Left ventricle myocardium inferior (tissue), 1 donor: ENCODE measurements at regions not wholly inside any gene's neighbourhood (a gene's known extent, or its start where the extent isn't known, plus 50 kb on each side); places are given as distances from the start of the nearest gene placed in this dataset.

Source experiments
- DNase-seq: peaks from one replicate; pipeline ENCODE4 v3.0.0-alpha.2; 2020
- H3K27ac ChIP-seq: fragments of 200-600 bp; replicated peaks from 2 replicates; pipeline ENCODE4 v1.8.0; 2021
- H3K27me3 ChIP-seq: fragments of 200-600 bp; 2 replicates; pipeline ENCODE4 v1.8.0; 2021; ENCODE audit warnings: low read depth
- H3K36me3 ChIP-seq: fragments of 200-600 bp; 2 replicates; pipeline ENCODE4 v1.8.0; 2021
- H3K4me1 ChIP-seq: fragments of 200-600 bp; 2 replicates; pipeline ENCODE4 v1.8.0; 2021
- H3K4me3 ChIP-seq: fragments of 200-600 bp; 2 replicates; pipeline ENCODE4 v1.8.0; 2021; ENCODE audit warnings: mild to moderate bottlenecking, moderate library complexity
- H3K9me3 ChIP-seq: fragments of 200-600 bp; replicated peaks from 2 replicates; pipeline ENCODE4 v1.8.0; 2021
- intact Hi-C: fragments of 100-400 bp; cut with micrococcal nuclease; formaldehyde crosslinking; loops from one replicate; pipeline ENCODE4 v1.11.0; 2022
- TF ChIP-seq, protein P1 (sequence below): fragments of 200-600 bp; IDR thresholded peaks from 2 replicates; pipeline ENCODE4 v1.8.0; 2021; ENCODE audit warnings: antibody characterized with exemption, mild to moderate bottlenecking, borderline replicate concordance
- donor health status: DM: no; HTN: yes; CAD: no; lungs with severe emphysema.

DNA sequence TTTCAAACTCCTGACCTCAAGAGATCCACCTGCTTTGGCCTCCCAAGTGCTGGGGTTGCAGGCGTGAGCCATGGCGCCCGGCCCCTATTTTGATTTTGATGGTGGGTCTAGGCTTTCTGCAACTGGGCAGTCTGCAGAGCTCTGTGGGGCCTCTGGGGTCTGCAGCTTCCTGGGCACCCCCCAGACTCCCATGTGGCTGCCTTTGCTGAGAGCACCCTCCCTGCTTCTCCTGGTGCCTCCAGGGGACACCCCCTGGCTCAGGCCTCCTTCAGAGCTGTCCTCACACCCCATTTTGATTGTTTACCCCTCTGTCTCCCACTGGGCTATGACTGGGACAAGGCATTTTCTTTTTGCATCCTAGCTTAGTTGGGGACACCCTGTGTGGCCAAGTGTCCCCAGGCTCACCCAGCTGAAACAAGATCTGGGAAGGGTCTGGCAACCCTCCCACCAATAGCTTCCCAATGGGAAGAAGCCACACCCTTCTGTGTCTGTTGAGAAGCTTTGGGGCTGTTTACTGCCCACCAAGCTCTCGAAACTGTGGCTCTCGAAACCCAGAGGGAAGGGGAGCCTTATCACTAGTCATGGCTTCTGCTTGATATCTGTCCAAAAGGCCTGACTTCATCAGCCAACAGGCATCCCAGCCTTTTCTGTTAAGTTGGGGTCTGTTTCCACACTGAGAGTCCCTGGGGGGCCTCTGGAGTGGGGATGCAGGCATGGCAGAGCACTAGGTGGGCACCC is 204.4 kb upstream of the IER5L start:
- Histone ChIP-seq H3K27me3 (no peaks in the 10 kb centered on the region), H3K4me3 (peak overlapping the region; percentile 75), H3K4me1 (peaks cover 21% of the 10 kb centered on the region), H3K27ac (peak overlapping the region; percentile 94), H3K9me3 (no peaks in the 10 kb centered on the region), H3K36me3 (no peaks in the 10 kb centered on the region)
- no peak for DNase-seq
- intact Hi-C loops = no loop called here
- TF ChIP-seq, protein P1, sequence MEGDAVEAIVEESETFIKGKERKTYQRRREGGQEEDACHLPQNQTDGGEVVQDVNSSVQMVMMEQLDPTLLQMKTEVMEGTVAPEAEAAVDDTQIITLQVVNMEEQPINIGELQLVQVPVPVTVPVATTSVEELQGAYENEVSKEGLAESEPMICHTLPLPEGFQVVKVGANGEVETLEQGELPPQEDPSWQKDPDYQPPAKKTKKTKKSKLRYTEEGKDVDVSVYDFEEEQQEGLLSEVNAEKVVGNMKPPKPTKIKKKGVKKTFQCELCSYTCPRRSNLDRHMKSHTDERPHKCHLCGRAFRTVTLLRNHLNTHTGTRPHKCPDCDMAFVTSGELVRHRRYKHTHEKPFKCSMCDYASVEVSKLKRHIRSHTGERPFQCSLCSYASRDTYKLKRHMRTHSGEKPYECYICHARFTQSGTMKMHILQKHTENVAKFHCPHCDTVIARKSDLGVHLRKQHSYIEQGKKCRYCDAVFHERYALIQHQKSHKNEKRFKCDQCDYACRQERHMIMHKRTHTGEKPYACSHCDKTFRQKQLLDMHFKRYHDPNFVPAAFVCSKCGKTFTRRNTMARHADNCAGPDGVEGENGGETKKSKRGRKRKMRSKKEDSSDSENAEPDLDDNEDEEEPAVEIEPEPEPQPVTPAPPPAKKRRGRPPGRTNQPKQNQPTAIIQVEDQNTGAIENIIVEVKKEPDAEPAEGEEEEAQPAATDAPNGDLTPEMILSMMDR = no peak

DNA sequence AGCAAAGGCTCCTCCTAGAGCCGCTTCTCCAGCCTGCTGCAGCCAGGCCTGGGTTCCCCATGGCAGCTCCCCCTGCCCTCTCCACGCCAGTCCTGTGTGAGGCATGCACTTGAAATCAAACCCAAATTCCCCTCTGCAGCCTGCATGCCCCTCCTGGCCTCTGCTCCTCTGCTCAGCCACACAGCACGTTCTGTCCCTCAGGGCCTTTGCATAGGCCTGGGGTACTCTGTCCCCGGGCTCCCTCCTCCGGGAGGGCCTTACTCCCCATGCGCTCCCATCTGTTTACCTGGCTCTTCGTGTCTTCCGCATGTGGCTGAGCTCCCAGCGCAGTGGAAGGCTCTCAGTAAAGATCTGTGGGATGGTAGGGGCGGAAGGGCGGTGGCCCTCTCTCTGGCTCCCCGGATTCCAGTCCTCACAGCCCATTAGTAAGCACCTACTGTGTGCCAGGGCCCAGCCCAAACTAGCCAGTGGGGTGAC is 203.5 kb upstream of the IER5L start:
- Histone ChIP-seq H3K27me3 (no peaks in the 10 kb centered on the region), H3K4me1 (peaks cover 21% of the 10 kb centered on the region), H3K9me3 (no peaks in the 10 kb centered on the region), H3K4me3 (no peak overlapping the region), H3K27ac (no peak overlapping the region), H3K36me3 (no peaks in the 10 kb centered on the region)
- intact Hi-C loops = no loop called here
- TF ChIP-seq, protein P1 = no peak
- DNase-seq = no peak

DNA sequence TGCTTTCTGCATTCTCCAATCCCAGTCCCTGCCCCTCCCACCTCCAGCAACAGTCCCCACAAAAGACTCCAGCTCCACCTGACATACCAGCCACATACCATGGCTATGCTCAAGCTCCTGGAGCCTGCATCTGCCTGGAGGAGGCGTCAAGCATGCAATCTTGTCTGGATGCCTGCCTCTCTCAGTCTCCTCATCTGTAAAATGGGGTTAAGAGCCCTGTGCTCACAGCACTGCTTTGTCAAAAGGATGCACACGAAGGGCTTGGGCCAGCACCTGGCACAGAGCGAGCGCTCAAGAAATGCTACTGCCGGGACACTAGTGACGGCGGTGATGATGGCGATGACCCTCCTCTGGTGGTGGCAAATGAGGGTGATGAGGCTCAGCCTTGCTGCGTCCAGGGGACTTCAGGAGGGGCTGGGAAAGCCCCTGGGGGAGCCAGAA is 202.9 kb upstream of the IER5L start:
- no peak overlapping the region for H3K27ac ChIP-seq
- intact Hi-C loops = no loop called here
- no peaks in the 10 kb centered on the region for H3K36me3 ChIP-seq
- no peak for DNase-seq
- peaks cover 21% of the 10 kb centered on the region for H3K4me1 ChIP-seq
- TF ChIP-seq, protein P1 = no peak
- no peak overlapping the region for H3K4me3 ChIP-seq
- H3K9me3 ChIP-seq = no peaks in the 10 kb centered on the region
- no peaks in the 10 kb centered on the region for H3K27me3 ChIP-seq

DNA sequence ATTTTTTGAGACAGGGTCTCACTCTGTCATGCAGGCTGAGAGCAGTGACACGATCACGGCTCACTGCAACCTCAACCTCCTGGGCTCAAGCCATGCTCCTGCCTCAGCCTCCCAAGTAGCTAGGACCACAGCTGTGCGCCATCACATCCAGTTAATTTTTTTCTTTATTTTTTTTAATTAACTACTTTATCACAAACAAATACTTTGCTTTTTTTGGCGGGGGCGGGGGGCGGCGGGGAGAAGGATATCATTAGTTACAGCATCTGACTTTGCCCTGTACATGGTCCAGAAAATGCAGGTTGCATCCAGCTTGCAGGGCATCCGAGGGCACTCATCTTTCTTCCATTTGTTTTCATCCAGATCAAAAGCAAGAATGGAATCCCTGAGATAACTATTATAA is 201.8 kb upstream of the IER5L start:
- no peak for DNase-seq
- intact Hi-C loops = no loop called here
- Histone ChIP-seq H3K27ac (no peak overlapping the region), H3K4me3 (no peak overlapping the region), H3K36me3 (no peaks in the 10 kb centered on the region), H3K27me3 (no peaks in the 10 kb centered on the region), H3K4me1 (peaks cover 21% of the 10 kb centered on the region), H3K9me3 (no peaks in the 10 kb centered on the region)
- TF ChIP-seq, protein P1 = no peak

DNA sequence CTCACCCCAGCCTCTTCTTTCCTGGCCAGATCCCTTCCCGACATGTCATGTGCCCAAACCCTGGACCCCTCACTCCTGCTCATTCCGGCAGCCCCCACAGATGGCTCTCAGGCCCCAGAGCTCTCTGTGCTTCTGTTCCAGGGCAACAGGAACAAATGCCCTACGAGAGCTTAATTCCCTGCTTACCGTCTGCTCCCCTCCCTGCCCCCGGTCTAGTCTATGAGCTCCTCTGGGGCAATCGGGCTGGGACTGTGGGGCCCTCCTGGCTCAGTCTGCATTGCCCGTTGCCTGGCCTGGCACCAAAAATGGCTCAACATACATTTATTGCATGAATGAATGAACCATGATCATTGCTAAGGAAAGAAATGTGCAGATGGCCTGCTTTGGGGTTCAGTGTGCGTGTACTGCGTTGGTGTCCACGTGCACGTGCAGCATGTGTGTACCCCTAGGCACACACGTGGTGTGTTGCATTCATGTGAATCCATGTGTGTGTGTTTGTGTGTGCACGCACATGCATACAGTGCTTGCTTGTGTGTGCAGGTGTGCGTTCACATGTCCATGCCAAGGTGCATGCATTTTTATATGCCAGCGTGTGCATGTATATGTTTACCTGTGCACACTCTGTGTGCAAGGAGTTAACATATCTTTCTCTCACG is 201.2 kb upstream of the IER5L start:
- Histone ChIP-seq H3K9me3 (no peaks in the 10 kb centered on the region), H3K4me3 (no peak overlapping the region), H3K36me3 (no peaks in the 10 kb centered on the region), H3K4me1 (peaks cover 21% of the 10 kb centered on the region), H3K27me3 (no peaks in the 10 kb centered on the region), H3K27ac (no peak overlapping the region)
- intact Hi-C loops = no loop called here
- TF ChIP-seq, protein P1 = no peak
- DNase-seq = no peak
